ENCODE measurements at regions not wholly inside any gene's neighbourhood (a gene's known extent, or its start where the extent isn't known, plus 50 kb on each side); places are given as distances from the start of the nearest gene placed in this dataset.
"Not testable (repeated sequence)": the region's sequence is repeated elsewhere in the genome, so short reads cannot be mapped to it uniquely, and the experiment has no call there.

DNA sequence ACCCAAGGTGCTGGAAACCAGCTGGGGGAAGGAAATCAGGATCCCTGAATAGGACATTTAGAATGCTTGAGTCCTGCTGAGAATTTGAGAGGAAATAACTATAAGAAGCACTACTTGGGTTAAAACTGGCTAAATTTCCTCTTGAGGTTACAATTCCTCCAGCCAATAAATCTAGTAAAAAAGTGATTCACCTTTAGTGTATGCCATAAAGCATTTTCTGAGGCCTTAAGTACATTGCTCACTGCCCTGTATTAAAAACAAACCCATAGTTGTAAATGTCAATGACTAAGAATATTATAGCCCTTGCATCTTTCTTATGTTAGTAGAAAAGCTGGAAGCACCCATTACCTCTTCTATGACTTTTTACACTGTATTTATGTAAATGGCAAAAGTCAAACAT is 634.7 kb upstream of the ARRDC3 start:
- no peak overlapping the region for H3K4me3 ChIP-seq (ENCODE audit: low read depth, low read length)

DNA sequence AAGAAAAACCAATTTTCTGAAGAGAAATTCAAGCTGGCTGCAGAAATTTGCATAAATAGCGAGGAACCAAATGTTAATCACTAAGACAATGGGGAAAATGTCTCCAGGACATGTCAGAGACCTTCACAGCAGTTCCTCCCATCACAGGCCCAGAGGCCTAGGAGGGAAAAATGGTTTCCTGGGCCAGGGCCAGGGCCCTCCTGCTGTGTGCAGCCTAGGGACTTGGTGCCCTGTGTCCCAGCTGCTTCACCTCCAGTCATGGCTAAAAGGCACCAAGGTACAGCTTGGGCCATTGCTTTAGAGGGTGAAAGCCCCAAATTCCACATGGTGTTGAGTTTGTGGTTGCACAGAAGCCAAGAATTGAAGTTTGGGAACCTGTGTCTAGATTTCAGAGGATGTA is 628.7 kb upstream of the ARRDC3 start:
- H3K4me3 ChIP-seq (ENCODE audit: low read depth, low read length), result not testable (repeated sequence)

More for the DNA sequence above, 634.7 kb upstream of the ARRDC3 start:
- TF ChIP-seq, protein P1, sequence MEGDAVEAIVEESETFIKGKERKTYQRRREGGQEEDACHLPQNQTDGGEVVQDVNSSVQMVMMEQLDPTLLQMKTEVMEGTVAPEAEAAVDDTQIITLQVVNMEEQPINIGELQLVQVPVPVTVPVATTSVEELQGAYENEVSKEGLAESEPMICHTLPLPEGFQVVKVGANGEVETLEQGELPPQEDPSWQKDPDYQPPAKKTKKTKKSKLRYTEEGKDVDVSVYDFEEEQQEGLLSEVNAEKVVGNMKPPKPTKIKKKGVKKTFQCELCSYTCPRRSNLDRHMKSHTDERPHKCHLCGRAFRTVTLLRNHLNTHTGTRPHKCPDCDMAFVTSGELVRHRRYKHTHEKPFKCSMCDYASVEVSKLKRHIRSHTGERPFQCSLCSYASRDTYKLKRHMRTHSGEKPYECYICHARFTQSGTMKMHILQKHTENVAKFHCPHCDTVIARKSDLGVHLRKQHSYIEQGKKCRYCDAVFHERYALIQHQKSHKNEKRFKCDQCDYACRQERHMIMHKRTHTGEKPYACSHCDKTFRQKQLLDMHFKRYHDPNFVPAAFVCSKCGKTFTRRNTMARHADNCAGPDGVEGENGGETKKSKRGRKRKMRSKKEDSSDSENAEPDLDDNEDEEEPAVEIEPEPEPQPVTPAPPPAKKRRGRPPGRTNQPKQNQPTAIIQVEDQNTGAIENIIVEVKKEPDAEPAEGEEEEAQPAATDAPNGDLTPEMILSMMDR (IDR thresholded peaks at IDR 0.05; ENCODE audit: low read depth, low read length), result no peak

DNA sequence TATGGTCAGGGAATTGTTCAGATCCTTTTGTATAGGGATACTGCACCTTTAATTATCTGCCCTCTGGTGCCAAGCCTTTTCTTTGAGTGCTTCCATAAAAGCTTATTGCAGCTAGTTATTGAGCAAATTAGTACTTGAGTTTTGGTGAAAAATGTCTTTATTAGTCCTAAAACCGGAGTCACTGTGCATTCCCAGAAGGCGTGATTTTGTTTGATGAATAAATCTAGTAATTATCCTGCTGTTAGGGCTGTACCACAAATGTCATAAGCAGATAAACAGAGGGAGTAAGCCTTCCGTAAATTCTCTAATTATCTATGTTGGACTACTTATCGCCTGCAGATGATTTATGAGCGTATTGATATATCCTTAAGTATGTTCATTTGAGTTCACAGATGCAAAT is 620.7 kb upstream of the ARRDC3 start:
- no peak overlapping the region for H3K4me3 ChIP-seq (ENCODE audit: low read depth, low read length)
- TF ChIP-seq, protein P1 (IDR thresholded peaks at IDR 0.05; ENCODE audit: low read depth, low read length), result no peak

DNA sequence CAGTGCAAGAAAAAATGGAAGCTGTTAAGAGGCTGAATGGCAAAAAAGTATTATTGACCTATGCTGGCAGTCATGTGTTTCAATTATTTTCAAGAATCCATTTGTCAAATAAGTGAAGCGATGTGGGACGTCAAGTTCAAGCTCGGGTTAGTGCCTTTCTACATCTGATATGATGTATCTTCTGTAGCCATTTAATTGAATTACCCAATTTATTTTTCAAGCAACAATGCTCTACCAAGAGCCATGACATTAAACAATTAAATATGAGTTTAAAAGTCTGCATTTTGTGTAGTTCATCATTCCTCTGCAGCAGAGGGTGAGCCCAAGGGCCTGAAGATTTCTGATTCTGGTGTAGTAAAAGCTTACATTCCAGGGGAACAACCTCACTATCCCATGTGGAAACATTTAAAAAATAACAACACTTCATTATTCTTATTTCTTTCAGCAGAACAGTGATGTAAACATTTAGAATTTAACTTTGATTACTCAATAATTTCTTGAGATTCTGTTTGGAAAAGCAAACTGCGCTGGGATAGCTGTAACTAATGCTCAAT is 619.7 kb upstream of the ARRDC3 start:
- TF ChIP-seq, protein P1 (IDR thresholded peaks at IDR 0.05; ENCODE audit: low read depth, low read length), result no peak
- no peak overlapping the region for H3K4me3 ChIP-seq (ENCODE audit: low read depth, low read length)

DNA sequence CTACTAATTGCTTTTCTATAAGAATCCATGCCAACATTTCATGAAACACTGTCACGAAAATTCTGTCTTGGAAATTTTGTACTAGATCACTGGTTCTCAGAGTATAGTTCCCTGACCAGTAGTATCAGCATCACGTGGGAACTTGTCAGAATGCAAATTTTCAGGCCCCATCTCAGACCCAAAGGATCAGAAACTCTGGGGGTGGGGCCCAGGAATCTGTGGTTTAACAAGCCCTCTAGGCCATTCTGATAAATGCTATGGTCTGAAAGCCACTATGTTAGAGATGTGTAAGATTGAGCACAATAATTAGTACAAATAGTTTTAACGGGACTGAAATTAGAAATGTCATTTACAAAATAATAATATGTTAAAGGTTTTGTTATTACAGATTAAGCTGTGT is 615.7 kb upstream of the ARRDC3 start:
- no peak overlapping the region for H3K4me3 ChIP-seq (ENCODE audit: low read depth, low read length)
- TF ChIP-seq, protein P1 (IDR thresholded peaks at IDR 0.05; ENCODE audit: low read depth, low read length), result no peak

DNA sequence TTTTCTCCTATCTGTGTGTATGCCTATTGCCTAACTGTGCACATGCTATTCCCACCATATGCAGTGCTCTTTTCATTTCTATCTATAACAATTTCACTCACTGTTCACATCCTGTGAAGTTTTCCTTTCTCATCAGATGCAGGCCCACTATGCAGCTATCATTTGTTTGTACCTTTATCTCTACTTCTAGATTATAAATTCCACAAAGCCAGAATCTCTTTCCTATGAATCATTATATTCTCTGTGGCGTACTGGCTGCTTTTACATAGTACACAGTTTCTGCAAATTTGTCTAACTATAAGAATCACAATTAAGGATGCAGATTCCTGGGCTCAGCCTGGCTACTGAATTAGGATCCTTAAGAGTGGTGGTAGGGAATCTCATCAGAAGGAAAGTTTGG is 600.8 kb upstream of the ARRDC3 start:
- H3K4me3 ChIP-seq (ENCODE audit: low read depth, low read length), result no peak overlapping the region
- TF ChIP-seq, protein P1 (IDR thresholded peaks at IDR 0.05; ENCODE audit: low read depth, low read length), result no peak

DNA sequence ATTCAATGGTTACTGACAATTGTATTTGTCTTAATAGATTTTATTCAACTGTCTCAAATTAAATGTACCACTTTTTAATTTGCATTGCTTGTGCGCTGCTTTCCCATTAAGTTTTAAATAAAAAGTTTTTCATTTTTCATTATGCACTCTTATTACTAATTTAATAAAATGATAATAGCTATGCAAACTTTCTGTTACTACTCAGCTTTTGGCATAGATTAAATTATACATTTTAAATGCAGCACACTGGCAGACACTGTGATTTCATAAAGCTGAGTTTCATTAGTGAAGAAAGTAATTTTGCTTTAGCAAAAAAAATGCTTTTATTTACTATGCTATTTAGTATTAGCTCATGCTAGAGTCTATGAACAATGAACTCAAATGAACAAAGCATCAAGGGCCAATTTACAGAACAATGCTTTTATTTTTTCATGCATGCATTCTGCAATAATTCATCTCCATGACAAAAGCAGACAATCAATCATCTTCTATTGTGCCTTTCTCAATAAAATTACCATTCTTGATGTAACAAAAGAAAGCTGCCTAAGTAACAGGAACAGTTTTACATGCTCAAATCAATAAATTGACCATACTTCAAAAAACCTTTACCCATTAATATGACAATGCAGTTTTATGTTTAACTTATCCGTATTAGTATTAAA is 595.2 kb upstream of the ARRDC3 start:
- H3K4me3 ChIP-seq (ENCODE audit: low read depth, low read length), result no peak overlapping the region
- TF ChIP-seq, protein P1 (IDR thresholded peaks at IDR 0.05; ENCODE audit: low read depth, low read length), result no peak

DNA sequence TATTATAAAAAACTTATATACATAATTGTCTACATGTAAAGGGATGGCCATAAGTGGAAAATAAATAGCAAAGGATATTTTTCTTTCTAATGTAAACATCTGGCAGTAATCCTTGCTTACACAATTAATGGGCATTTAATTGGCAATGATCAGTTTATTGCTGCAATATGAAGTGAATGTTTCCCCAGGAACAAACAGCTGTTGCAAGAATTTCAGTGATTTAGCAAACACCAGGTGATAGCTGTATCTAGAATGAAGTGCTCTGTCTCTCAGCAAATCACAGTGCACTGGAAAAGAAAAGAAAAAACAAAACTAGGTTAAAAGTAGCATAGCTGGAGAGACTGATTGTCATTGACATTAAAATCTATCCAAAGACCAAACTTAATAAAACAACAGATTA is 594.5 kb upstream of the ARRDC3 start:
- no peak overlapping the region for H3K4me3 ChIP-seq (ENCODE audit: low read depth, low read length)
- TF ChIP-seq, protein P1 (IDR thresholded peaks at IDR 0.05; ENCODE audit: low read depth, low read length), result no peak

Measured in WI38 (cell line).